Activated naive CD4-positive, alpha-beta T cell treated with anti-CD3 and anti-CD28 coated beads, Interleukin-2, amount 10 ng/mL, durations not matched to agents 7 days and 5 days (primary cell): ENCODE measurements at regions not wholly inside any gene's neighbourhood (a gene's known extent, or its start where the extent isn't known, plus 50 kb on each side); places are given as distances from the start of the nearest gene placed in this dataset.

Source experiments
- CTCF ChIA-PET: fragments of 350-600 bp; sonication (Branson Sonifier 250); formaldehyde crosslinking; loops from one replicate; lab custom pipeline; 2021; ENCODE audit warnings: antibody characterized with exemption; lab: Charles Lee
- DNase-seq: peaks from one replicate; pipeline ENCODE4 v3.0.0-alpha.2; 2020
- H3K27ac Mint-ChIP-seq: one replicate; pipeline ENCODE4 v1.8.0; 2021; ENCODE audit warnings: mild to moderate bottlenecking, moderate library complexity, mixed read lengths
- H3K27me3 Mint-ChIP-seq: one replicate; pipeline ENCODE4 v1.8.0; 2021; ENCODE audit warnings: mild to moderate bottlenecking, mixed read lengths
- H3K36me3 Mint-ChIP-seq: one replicate; pipeline ENCODE4 v1.8.0; 2021; ENCODE audit warnings: mixed read lengths
- H3K4me1 Mint-ChIP-seq: one replicate; pipeline ENCODE4 v1.8.0; 2021; ENCODE audit warnings: mixed read lengths
- H3K4me3 Mint-ChIP-seq: one replicate; pipeline ENCODE4 v1.8.0; 2021; ENCODE audit warnings: mild to moderate bottlenecking, moderate library complexity, mixed read lengths
- H3K9me3 Mint-ChIP-seq: one replicate; pipeline ENCODE4 v1.8.0; 2021; ENCODE audit warnings: mixed read lengths

DNA sequence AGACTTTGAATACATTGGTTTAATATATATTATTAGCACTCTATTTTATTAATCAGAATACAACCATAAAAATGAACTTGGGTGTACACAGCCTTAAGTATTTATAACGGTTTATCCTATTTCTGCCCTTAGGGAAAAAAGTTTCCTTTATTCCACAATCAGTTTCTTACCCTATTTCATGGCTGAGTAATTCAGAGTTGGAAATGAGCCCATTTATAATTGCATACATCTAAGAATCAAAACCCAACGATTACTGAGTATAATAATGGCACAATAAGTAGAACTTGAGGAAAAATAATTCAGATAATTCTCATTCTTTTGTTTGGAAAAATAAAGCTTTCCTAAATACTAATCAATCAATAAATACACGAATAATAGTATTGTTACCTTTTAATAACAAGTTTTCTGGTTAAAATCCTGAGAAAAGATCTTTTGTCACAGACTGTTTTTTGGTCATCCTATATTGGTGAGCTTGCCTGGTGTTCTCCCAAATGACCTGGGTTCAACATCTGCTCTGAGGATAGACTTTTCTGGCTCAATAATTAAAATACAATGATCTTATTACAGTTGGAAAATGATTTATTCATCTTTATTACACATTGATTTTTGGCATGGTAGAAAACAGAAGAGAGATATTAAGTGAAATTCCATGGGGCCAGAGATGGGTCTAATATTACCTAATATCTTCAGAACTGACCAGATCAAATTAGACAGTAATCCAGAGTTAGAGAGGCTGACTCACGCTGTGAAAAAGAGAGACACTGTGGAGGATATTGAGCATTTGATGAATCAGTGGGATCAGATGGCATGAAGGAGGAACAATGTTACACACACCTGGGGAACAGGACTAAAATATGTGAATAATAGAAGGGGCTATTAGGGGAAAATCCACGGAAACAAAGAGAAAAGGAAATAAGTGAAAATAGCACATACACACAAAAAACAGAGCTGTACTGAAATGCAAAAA lies 162.1 kb upstream of the TBX18 start:
- DNase-seq = no peak
- Mint-ChIP-seq H3K36me3 (no peaks in the 10 kb centered on the region), H3K27ac (no peak overlapping the region), H3K9me3 (no peaks in the 10 kb centered on the region), H3K27me3 (no peaks in the 10 kb centered on the region), H3K4me1 (no peaks in the 10 kb centered on the region), H3K4me3 (no peak overlapping the region)
- CTCF ChIA-PET = no interaction called here

DNA sequence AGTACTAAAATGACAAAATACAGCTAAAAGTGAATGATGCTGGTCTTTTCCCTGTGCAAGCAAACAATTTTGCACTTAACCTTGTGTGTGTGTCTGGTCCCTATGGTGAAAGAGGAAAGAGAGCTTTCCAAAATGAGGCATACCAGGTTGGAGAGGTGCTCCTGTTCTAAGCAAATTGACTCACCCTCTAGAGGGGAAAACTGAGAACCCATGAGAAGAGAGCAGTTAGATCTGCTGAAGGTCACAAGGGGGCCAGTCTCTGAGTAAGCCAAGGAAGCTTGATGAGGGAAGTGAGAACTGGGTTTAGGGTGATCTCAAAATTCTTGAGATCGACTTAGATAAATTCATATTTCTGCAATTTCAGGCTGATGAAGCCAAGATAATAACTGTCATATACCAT lies 157.5 kb upstream of the TBX18 start:
- Mint-ChIP-seq H3K9me3 (no peaks in the 10 kb centered on the region), H3K4me1 (no peaks in the 10 kb centered on the region), H3K36me3 (no peaks in the 10 kb centered on the region), H3K27ac (no peak overlapping the region), H3K4me3 (no peak overlapping the region), H3K27me3 (no peaks in the 10 kb centered on the region)
- no peak for DNase-seq
- CTCF ChIA-PET = no interaction called here

DNA sequence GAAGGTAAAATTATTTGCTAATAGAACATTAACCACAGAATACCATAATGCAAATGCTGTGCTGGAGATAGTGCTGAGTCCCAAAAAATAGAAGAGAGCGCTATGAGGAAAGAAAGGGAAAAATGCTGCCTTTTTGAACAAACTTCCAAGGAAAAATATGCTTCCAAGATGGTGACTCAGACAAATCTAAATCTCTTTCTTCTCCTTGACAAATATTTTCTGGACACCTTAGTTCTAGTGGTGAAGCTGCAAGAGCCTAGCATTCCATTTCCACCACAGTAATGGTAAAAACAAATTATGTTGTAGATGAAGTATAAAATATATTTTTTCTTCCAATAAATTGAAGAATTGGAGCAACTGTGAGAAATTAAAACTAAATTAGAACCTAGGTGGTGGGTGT lies 155.6 kb upstream of the TBX18 start:
- no peaks in the 10 kb centered on the region for H3K9me3 Mint-ChIP-seq
- H3K27me3 Mint-ChIP-seq = no peaks in the 10 kb centered on the region
- H3K4me1 Mint-ChIP-seq = no peaks in the 10 kb centered on the region
- CTCF ChIA-PET = no interaction called here
- H3K4me3 Mint-ChIP-seq = no peak overlapping the region
- H3K27ac Mint-ChIP-seq = no peak overlapping the region
- no peak for DNase-seq
- no peaks in the 10 kb centered on the region for H3K36me3 Mint-ChIP-seq

DNA sequence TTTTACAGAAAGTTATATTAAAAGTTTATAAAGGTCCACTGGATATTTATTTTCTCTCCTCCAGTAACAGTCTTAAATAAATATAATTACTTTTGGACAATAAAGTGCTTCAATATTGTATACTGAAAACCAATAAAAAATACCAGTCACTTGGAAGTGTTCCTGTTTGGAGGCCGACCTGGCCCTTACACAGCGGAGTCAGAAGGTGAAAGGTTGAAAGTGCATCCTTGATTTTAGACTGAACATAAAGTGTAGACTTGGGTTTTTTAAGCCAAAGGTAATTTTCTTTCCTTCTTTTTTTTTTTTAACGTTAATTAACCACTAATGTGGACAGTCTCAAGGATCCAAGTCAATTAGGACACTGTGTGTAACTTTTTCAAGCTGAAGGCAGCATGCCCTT lies 152.3 kb upstream of the TBX18 start:
- peaks cover 2% of the 10 kb centered on the region for H3K9me3 Mint-ChIP-seq
- no peaks in the 10 kb centered on the region for H3K4me1 Mint-ChIP-seq
- no peaks in the 10 kb centered on the region for H3K27me3 Mint-ChIP-seq
- DNase-seq = no peak
- no peaks in the 10 kb centered on the region for H3K36me3 Mint-ChIP-seq
- H3K4me3 Mint-ChIP-seq = no peak overlapping the region
- CTCF ChIA-PET = no interaction called here
- no peak overlapping the region for H3K27ac Mint-ChIP-seq

DNA sequence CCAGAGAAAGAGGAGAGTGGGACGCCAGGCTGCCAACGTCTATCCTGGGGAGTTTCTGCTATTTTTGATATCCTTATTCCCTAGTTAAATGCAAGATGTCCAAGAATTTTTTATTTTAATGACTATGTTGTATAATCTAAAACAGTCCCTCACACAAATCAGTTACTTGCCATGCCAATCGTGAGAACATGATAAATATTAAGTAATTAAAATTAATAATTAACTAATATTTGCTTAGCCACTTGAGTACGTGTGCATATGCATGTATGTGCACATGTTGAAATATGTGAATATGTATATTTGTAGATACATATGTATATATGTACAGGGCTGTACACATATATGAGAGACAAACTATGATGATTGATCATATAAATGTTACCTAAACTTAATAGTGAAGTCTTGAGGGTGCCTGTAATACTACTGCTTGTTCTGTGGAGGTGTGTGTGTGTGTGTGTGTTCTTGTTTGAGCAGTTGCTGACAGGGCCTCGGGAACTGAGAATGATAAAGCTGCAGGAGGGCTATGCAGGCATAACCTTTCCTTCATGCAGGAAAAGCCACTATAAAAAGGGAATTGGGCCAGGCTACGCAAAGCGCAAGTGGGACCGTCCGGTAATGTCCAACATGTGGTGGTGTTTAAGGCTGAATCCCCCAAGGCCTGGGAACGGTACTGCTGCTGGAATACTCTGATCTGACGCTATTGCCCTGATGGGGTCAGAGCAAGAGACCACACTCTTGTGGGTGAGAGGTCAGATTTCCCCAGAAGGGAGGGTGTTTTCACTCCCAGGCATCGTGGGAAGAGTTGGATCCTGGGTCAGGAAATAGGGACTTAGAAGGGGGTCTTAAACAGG lies 148.3 kb upstream of the TBX18 start:
- Mint-ChIP-seq H3K4me3 (no peak overlapping the region), H3K36me3 (no peaks in the 10 kb centered on the region), H3K4me1 (no peaks in the 10 kb centered on the region), H3K9me3 (peaks cover 2% of the 10 kb centered on the region), H3K27me3 (no peaks in the 10 kb centered on the region), H3K27ac (no peak overlapping the region)
- CTCF ChIA-PET = no interaction called here
- no peak for DNase-seq

DNA sequence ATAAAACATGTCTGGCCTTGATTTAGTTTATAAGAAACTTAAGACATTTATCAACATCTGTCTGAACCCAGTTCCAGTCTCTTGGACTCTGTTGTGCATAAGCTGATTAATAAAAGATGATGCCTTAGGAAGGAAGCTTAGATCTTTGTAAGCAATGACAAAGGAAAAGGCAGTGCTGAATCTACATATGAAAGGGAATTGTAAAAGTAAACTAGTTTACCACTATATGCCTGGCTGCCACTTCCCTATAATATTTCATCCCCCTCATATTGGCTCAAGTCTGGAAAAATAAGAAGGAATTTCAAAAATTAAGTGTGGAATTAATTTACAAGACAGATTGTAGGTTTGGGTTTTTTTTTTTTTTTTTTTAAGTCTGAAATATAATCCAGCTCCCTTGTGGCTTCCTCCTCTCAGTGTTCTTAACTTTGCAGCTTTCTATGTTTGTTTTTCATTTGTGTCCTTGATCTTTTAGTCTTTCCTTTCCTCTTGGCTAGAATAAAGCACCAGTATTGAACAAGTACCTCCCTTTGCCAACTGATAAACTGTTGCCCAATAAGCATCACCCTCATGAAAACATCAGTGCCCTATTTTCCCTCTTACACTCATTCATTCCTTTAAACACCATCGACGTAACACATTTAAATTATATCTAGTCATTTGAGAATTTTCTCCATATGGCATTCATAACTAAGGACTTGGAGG lies 146.7 kb upstream of the TBX18 start:
- CTCF ChIA-PET = no interaction called here
- no peaks in the 10 kb centered on the region for H3K27me3 Mint-ChIP-seq
- no peak overlapping the region for H3K27ac Mint-ChIP-seq
- no peaks in the 10 kb centered on the region for H3K36me3 Mint-ChIP-seq
- H3K4me1 Mint-ChIP-seq = no peaks in the 10 kb centered on the region
- H3K9me3 Mint-ChIP-seq = peaks cover 2% of the 10 kb centered on the region
- DNase-seq = no peak
- H3K4me3 Mint-ChIP-seq = no peak overlapping the region

DNA sequence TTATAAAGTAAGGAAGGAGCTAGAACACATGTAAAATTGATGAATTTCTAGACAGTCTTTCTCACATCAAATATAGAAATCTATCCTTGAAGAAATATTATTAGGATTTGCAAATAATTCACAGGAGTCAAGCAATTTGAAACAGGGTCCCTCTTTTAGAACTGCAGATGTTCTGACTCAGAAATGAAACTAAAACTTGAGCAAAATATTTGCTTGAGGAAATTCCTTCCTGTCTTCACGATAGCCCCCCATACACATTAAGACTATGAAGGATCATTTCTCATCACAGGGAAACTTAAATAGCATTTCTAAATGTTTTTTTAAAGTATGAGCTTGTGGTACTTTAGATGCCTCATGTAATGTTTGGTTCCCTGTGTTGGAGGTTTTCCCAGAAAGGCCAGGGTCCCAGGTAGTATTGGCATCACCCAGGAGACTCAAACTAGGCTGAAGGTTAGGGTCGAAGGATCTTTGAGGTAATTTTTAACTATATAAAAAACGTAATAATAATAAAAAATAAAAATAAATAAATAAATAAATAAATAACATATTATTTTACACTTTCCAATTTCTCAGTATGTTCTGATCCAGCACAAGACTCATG lies 144.0 kb upstream of the TBX18 start:
- CTCF ChIA-PET = no interaction called here
- H3K27ac Mint-ChIP-seq = no peak overlapping the region
- H3K4me1 Mint-ChIP-seq = no peaks in the 10 kb centered on the region
- H3K36me3 Mint-ChIP-seq = no peaks in the 10 kb centered on the region
- DNase-seq = no peak
- H3K27me3 Mint-ChIP-seq = no peaks in the 10 kb centered on the region
- H3K4me3 Mint-ChIP-seq = no peak overlapping the region
- H3K9me3 Mint-ChIP-seq = peaks cover 2% of the 10 kb centered on the region

DNA sequence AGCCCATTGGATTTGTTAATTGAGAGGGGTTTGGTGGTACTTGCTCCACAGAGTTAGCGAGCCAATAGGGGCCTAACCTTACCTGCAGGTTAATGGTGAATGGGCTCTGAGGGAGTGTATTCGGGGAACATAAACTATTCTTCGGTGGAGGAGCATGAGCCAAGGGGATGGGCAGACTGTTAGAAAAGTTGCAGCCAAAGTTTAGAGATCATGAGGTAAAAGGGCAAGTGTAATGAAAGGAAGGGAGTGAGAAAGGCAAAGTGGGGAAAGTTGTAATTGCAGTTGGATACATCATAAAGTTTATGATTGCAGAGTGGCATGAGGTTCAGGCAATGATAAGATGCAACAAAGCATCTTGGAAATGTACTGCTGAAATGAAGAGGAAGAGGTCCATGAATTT lies 142.1 kb upstream of the TBX18 start:
- no peak for DNase-seq
- no peaks in the 10 kb centered on the region for H3K4me1 Mint-ChIP-seq
- H3K27me3 Mint-ChIP-seq = no peaks in the 10 kb centered on the region
- H3K4me3 Mint-ChIP-seq = no peak overlapping the region
- CTCF ChIA-PET = no interaction called here
- H3K27ac Mint-ChIP-seq = no peak overlapping the region
- H3K36me3 Mint-ChIP-seq = no peaks in the 10 kb centered on the region
- H3K9me3 Mint-ChIP-seq = no peaks in the 10 kb centered on the region

DNA sequence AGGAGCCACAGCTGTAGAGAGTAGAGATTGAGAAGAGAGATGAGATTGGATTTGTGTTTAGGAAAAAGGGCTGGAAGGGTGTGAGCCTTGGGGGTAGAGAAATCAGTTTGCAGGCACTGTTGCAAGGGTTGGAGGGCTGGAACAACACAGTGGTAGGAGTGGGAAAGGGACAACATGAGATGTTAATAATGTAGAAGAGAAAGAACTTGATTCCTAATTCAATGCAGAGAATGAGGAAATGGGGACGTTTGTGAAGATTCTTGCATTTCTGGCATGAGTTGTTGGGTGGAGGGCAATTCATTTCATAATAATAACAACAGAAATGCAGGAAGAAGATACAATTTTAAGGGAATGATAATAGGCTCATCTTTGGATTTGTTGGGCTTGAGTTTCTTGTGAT lies 141.4 kb upstream of the TBX18 start:
- CTCF ChIA-PET = no interaction called here
- Mint-ChIP-seq H3K9me3 (no peaks in the 10 kb centered on the region), H3K36me3 (no peaks in the 10 kb centered on the region), H3K27ac (no peak overlapping the region), H3K27me3 (no peaks in the 10 kb centered on the region), H3K4me3 (no peak overlapping the region), H3K4me1 (no peaks in the 10 kb centered on the region)
- no peak for DNase-seq

DNA sequence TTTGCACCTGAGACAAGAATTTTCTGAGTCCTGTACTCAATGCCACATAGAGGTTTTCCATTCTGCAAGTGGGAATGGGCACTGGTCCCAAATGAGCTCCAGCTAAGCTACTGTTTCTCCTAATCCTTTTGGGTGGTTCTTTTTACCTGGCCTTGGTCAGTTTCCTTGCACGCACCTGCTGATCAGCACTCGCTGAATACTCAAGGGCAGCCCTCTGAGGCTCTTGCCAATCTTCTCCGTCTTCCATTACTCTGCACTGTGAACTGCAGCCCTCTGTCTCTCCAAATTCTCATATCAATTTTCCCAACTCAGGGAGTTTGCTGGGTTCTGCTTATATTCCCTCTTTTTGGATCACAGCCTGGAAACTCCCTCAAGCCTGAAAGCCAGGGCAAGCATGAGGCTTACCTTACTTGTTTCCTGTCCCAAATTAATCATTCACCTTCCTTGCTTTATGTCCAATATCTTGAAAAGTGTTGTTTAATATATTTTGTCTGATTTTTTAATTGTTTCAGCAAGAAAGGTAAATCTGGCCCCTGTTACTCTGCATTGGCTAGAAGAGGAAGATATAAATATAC lies 138.0 kb upstream of the TBX18 start:
- Mint-ChIP-seq H3K27me3 (no peaks in the 10 kb centered on the region), H3K4me3 (no peak overlapping the region), H3K9me3 (no peaks in the 10 kb centered on the region), H3K4me1 (no peaks in the 10 kb centered on the region), H3K27ac (no peak overlapping the region), H3K36me3 (no peaks in the 10 kb centered on the region)
- CTCF ChIA-PET = no interaction called here
- no peak for DNase-seq

DNA sequence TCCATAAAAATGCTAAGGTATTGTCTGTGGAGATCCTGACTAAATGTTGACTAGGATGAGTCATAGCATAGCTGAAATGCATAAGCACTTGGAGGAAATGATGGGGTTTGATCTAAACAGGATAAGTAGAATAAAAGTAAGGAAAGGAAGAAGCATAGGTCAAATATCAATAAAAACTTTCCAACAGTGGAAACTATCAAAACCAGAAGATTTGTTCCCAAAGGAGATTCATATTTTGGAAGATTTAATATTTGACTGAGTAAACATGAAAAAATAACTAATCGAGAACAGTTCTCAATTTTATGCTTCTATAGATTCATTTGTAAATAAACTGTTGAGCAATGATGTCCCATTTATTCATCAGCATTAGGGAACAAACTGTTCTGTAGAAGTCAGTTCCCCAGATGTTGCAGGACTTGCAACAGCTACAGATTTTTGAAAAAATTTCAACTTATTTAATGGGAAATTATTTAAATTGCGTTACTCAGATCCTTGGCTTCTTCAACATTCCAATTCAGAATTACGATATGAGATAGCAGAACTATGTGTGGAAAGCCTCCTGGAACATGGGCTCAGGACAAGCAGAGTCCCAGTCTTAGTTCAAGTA lies 133.7 kb upstream of the TBX18 start:
- no peaks in the 10 kb centered on the region for H3K9me3 Mint-ChIP-seq
- CTCF ChIA-PET = no interaction called here
- H3K27ac Mint-ChIP-seq = no peak overlapping the region
- H3K27me3 Mint-ChIP-seq = no peaks in the 10 kb centered on the region
- H3K4me1 Mint-ChIP-seq = no peaks in the 10 kb centered on the region
- no peak overlapping the region for H3K4me3 Mint-ChIP-seq
- DNase-seq = no peak
- H3K36me3 Mint-ChIP-seq = no peaks in the 10 kb centered on the region

DNA sequence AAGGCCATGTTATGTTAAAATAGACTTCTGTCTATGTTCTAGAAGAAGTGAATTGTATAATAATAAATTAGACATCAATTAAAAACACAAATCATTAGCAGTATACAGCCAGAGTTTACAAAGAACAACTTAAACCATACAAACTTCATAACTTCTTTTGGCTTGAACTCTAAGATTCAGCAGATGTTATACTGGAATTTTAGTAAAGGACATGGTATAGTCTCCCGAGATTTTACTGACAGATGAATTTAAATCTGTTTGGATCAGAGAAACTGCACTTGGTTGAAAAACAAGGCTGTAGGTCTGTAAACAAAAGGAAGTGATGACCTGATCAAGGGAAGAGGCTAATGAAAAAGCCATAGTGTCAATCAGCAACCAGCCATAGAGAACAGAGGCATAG lies 132.6 kb upstream of the TBX18 start:
- CTCF ChIA-PET = no interaction called here
- Mint-ChIP-seq H3K27me3 (no peaks in the 10 kb centered on the region), H3K36me3 (no peaks in the 10 kb centered on the region)

DNA sequence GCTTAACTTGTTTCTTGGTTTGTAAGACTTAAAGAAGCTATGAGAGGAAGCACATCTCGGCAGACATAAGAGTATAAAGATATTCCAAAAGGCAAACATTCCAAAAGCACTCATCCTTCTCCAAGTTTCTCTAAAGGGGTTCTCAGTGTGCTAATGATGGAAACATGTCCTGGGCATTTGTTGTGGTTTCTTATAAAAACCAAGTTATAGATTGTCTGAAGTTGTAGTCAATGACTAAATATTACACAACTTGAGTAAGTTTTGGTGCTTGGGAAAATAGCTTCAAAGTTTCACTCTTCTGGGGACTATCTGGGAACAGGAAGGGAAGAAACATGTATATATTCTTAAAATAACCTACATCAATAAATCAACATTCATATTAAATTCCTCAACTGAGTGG lies 128.3 kb upstream of the TBX18 start:
- Mint-ChIP-seq H3K4me3 (no peak overlapping the region), H3K36me3 (no peaks in the 10 kb centered on the region), H3K9me3 (no peaks in the 10 kb centered on the region), H3K27me3 (no peaks in the 10 kb centered on the region), H3K4me1 (no peaks in the 10 kb centered on the region), H3K27ac (no peak overlapping the region)
- no peak for DNase-seq
- CTCF ChIA-PET = no interaction called here

More for the DNA sequence above, 132.6 kb upstream of the TBX18 start:
- Mint-ChIP-seq H3K27ac (no peak overlapping the region), H3K4me1 (no peaks in the 10 kb centered on the region), H3K4me3 (no peak overlapping the region), H3K9me3 (no peaks in the 10 kb centered on the region)
- no peak for DNase-seq
